HepG2 (cell line): ENCODE measurements at regions not wholly inside any gene's neighbourhood (a gene's known extent, or its start where the extent isn't known, plus 50 kb on each side); places are given as distances from the start of the nearest gene placed in this dataset.

Experiments
- ATAC-seq: fragments of 200-7000 bp; cut with Tn5 transposase; 3 replicates; pipeline ENCODE4 v1.9.1; 2020; ENCODE audit warnings: mild to moderate bottlenecking, moderate library complexity
- BruUV-seq: library from RNA; stranded (reverse); fragments of 400-500 nt; replicated peaks from 2 replicates; lab custom pipeline; 2021; lab: Mats Ljungman, UMichigan
- CTCF ChIA-PET: fragments of 300-600 bp; formaldehyde crosslinking; extraction: SDS; loops from one replicate; lab custom pipeline; 2021; ENCODE audit warnings: low total read pairs, inconsistent platforms, low intra/inter-chr PET ratio; lab: Yijun Ruan, JAX
- POLR2A ChIA-PET: fragments of 350-600 bp; sonication (Branson Sonifier 250); formaldehyde crosslinking; loops from one replicate; lab custom pipeline; 2020; ENCODE audit warnings: antibody characterized with exemption, inconsistent platforms; lab: Yijun Ruan, JAX
- DNase-seq: peaks from one replicate; pipeline ENCODE4 v3.0.0-alpha.2; 2015; ENCODE audit warnings: low spot score
- FAIRE-seq: peaks from 3 replicates; lab custom pipeline; 2011; peaks lifted over from hg19 to GRCh38; lab: Jason Lieb, UNC
- H2AFZ ChIP-seq: one replicate; pipeline ENCODE4 v1.6.1; 2011; ENCODE audit warnings: low read length, inconsistent platforms
- H3K27ac ChIP-seq: fragments of 300-600 bp; 3 replicates; pipeline ENCODE4 v1.8.0; 2011; ENCODE audit warnings: mixed run types, mild to moderate bottlenecking, mixed read lengths, low read length, inconsistent platforms; ENCODE audit not compliant: insufficient read depth; ENCODE audit errors: extremely low read length
- H3K27me3 ChIP-seq, 2 experiments: fragments of 200-600 bp in 1 of 2; 2 replicates in 1 of 2; 3 replicates in 1 of 2; pipeline versions ENCODE4 v1.6.0 to v1.8.0; 2011; ENCODE audit warnings: low read length in 2 of 2, mild to moderate bottlenecking in 2 of 2, moderate library complexity in 2 of 2, inconsistent platforms in 1 of 2; ENCODE audit not compliant: insufficient read depth in 2 of 2, control insufficient read depth in 1 of 2
- H3K36me3 ChIP-seq, 2 experiments: fragments of 200-600 bp in 1 of 2; replicated peaks in 1 of 2; 2 replicates in 1 of 2; 3 replicates in 1 of 2; pipeline versions ENCODE4 v1.5.1 to v1.8.0; 2011; ENCODE audit warnings: low read length in 2 of 2, inconsistent platforms in 1 of 2; ENCODE audit not compliant: insufficient read depth in 2 of 2, control insufficient read depth in 1 of 2
- H3K4me1 ChIP-seq: 2 replicates; pipeline ENCODE4 v1.5.1; 2012; ENCODE audit warnings: low read length, inconsistent platforms; ENCODE audit not compliant: insufficient read depth
- H3K4me2 ChIP-seq: 2 replicates; pipeline ENCODE4 v1.6.0; 2011; ENCODE audit warnings: low read depth, low read length, inconsistent platforms
- H3K4me3 ChIP-seq, 3 experiments: fragments of 200-600 bp in 1 of 3; sonication (generic), shearing (Covaris generic) in 1 of 3; replicated peaks in 1 of 3; 2 replicates each; pipeline ENCODE4 v1.5.1; 2011 to 2016; ENCODE audit warnings: low read length in 3 of 3, inconsistent platforms in 2 of 3, low read depth in 2 of 3, mild to moderate bottlenecking in 2 of 3, control low read depth in 1 of 3, mixed read lengths in 1 of 3; ENCODE audit not compliant: insufficient read depth in 1 of 3
- H3K79me2 ChIP-seq: one replicate; pipeline ENCODE4 v1.6.1; 2011; ENCODE audit warnings: low read length, inconsistent platforms; ENCODE audit not compliant: insufficient read depth
- H3K9ac ChIP-seq: 2 replicates; pipeline ENCODE4 v1.6.0; 2011; ENCODE audit warnings: mild to moderate bottlenecking, low read depth, low read length, inconsistent platforms; ENCODE audit not compliant: insufficient read depth
- H3K9me3 ChIP-seq: 2 replicates; pipeline ENCODE4 v1.5.1; 2012; ENCODE audit warnings: mild to moderate bottlenecking, low read length
- H4K20me1 ChIP-seq: 2 replicates; pipeline ENCODE4 v1.6.0; 2011; ENCODE audit warnings: inconsistent platforms, mild to moderate bottlenecking, low read length, moderate library complexity; ENCODE audit not compliant: insufficient read depth
- ATRX ChIP-seq: sonication (generic); formaldehyde crosslinking; IDR thresholded peaks from 2 replicates; pipeline ENCODE4 v1.4.0; 2020; ENCODE audit warnings: missing genetic modification reagents, borderline replicate concordance
- CSRNP2 ChIP-seq: sonication (generic); formaldehyde crosslinking; conservative IDR thresholded peaks from 2 replicates; pipeline ENCODE4 v1.8.0; 2022; ENCODE audit warnings: low read depth, missing genetic modification reagents
- ETS1 ChIP-seq: sonication (generic); formaldehyde crosslinking; IDR thresholded peaks from 2 replicates; pipeline ENCODE4 v1.4.0; 2020; ENCODE audit warnings: missing genetic modification reagents
- FOXC1 ChIP-seq: sonication (generic); formaldehyde crosslinking; IDR thresholded peaks from 2 replicates; pipeline ENCODE4 v1.8.0; 2022; ENCODE audit warnings: mild to moderate bottlenecking, missing genetic modification reagents, borderline replicate concordance
- GPBP1L1 ChIP-seq: sonication (generic); formaldehyde crosslinking; IDR thresholded peaks from 2 replicates; pipeline ENCODE4 v1.5.0; 2020; ENCODE audit warnings: mild to moderate bottlenecking, missing genetic modification reagents
- MZF1 ChIP-seq: sonication (generic); formaldehyde crosslinking; IDR thresholded peaks from 2 replicates; pipeline ENCODE4 v1.8.1; 2023; ENCODE audit warnings: mild to moderate bottlenecking, missing genetic modification reagents, borderline replicate concordance
- ZBTB8A ChIP-seq: sonication (generic); formaldehyde crosslinking; IDR thresholded peaks from 2 replicates; pipeline ENCODE4 v1.4.0; 2020; ENCODE audit warnings: mild to moderate bottlenecking, low read depth, missing genetic modification reagents, borderline replicate concordance
- WGBS: methylation state at CpG from one replicate; pipeline ENCODE4 v1.1.6; 2017; ENCODE audit warnings: low lambda C conversion rate; 5-methylcytosine and 5-hydroxymethylcytosine counted together
- in situ Hi-C: cut with HindIII; loops from 2 replicates; pipeline ENCODE4 v1.10.0; 2017; ENCODE audit warnings: low pct_unique_long_range_greater_than_20kb; ENCODE audit not compliant: extremely low pct_ligation_motif_present
- intact Hi-C: fragments of 100-400 bp; cut with micrococcal nuclease; formaldehyde crosslinking; loops from one replicate; pipeline ENCODE4 v1.10.0; 2022; ENCODE audit not compliant: unreplicated experiment

- intact Hi-C loops (no loop called here), in situ Hi-C loops (no loop called here)
- H3K27me3 ChIP-seq: no peaks in the 10 kb centered on the region
- H4K20me1 ChIP-seq: no peaks in the 10 kb centered on the region
- H3K4me1 ChIP-seq: no peaks in the 10 kb centered on the region
- BruUV-seq: no TSS peak
- DNase-seq: no peak
- no peak overlapping the region for H2AFZ ChIP-seq
- H3K36me3 ChIP-seq: no peaks in the 10 kb centered on the region
- H3K4me2 ChIP-seq: no peak overlapping the region
- H3K4me3 ChIP-seq: no peak overlapping the region
- no peaks in the 10 kb centered on the region for H3K79me2 ChIP-seq
- TF ChIP-seq ETS1 (no peak), CSRNP2 (CRISPR knock-in tag) (no peak), MZF1 (CRISPR knock-in tag) (no peak), GPBP1L1 (CRISPR knock-in tag) (no peak), ZBTB8A (CRISPR knock-in tag) (no peak), FOXC1 (CRISPR knock-in tag) (no peak), ATRX (CRISPR knock-in tag) (no peak)
- H3K9ac ChIP-seq: no peak overlapping the region
- WGBS: 33% methylated on average over 5 of the region's 5 CpGs
- no peak for ATAC-seq
- H3K27ac ChIP-seq: no peak overlapping the region
- ChIA-PET POLR2A (interaction anchor here (0.7 kb wide), 1 partner anchor 378 kb away, joined by 3 read pairs; no protein-coding TSS in a partner anchor), CTCF (no interaction called here)
- FAIRE-seq: no peak
- no peaks in the 10 kb centered on the region for H3K9me3 ChIP-seq
These were observed 84.0 kb upstream of the LMNB1 start for GRCh38 chr5:126692971-126693370.
